Upper lobe of left lung (tissue), 4 donors: ENCODE measurements at regions not wholly inside any gene's neighbourhood (a gene's known extent, or its start where the extent isn't known, plus 50 kb on each side); places are given as distances from the start of the nearest gene placed in this dataset.

Experiments used
- CTCF ChIP-seq, 6 experiments: fragments of 450-650 bp in 4 of 6; fragments of 200-600 bp in 2 of 6; sonication (generic) in 2 of 6; IDR thresholded peaks; one replicate each; pipeline ENCODE4 v1.5.1; 2016 to 2019; ENCODE audit warnings: antibody characterized with exemption in 6 of 6
- POLR2A ChIP-seq, 4 donors: fragments of 450-650 bp; IDR thresholded peaks; one replicate each; pipeline ENCODE4 v1.5.1; 2016 to 2017; ENCODE audit warnings: antibody characterized with exemption in 4 of 4, mild to moderate bottlenecking in 2 of 4

GRCh38 chr19:56976995-56977906 is 136.7 kb upstream of the PEG3 start:
- no peak for TF ChIP-seq CTCF (IDR thresholded peaks at IDR 0.05)
- no peak for TF ChIP-seq POLR2A (IDR thresholded peaks at IDR 0.05)
